HEK293T (cell line): ENCODE measurements at regions not wholly inside any gene's neighbourhood (a gene's known extent, or its start where the extent isn't known, plus 50 kb on each side); places are given as distances from the start of the nearest gene placed in this dataset.

Experiments used
- CTCF ChIA-PET: fragments of 350-600 bp; formaldehyde crosslinking; extraction: SDS; loops from one replicate; lab custom pipeline; 2021; ENCODE audit warnings: antibody characterized with exemption, inconsistent platforms; lab: Yijun Ruan, JAX
- POLR2A ChIA-PET: fragments of 350-600 bp; formaldehyde crosslinking; extraction: SDS; loops from one replicate; lab custom pipeline; 2020; ENCODE audit warnings: antibody characterized with exemption, inconsistent platforms; lab: Yijun Ruan, JAX
- DNase-seq: peaks from one replicate; pipeline ENCODE4 v3.0.0; 2012; ENCODE audit warnings: mixed read lengths; ENCODE audit errors: extremely low spot score
- ARNT ChIP-seq: fragments of 450-650 bp; IDR thresholded peaks from 2 replicates; pipeline ENCODE4 v1.6.1; 2017; ENCODE audit warnings: mild to moderate bottlenecking
- BHLHE40 ChIP-seq: fragments of 450-650 bp; IDR thresholded peaks from 2 replicates; pipeline ENCODE4 v1.6.1; 2016; ENCODE audit warnings: mild to moderate bottlenecking, moderate library complexity, borderline replicate concordance
- CTBP1 ChIP-seq: fragments of 450-650 bp; IDR thresholded peaks from 2 replicates; pipeline ENCODE4 v1.6.1; 2016; ENCODE audit warnings: borderline replicate concordance
- ELF4 ChIP-seq: fragments of 450-650 bp; IDR thresholded peaks from 2 replicates; pipeline ENCODE4 v1.6.1; 2017; ENCODE audit warnings: antibody characterized with exemption
- FOXA1 ChIP-seq: fragments of 450-650 bp; IDR thresholded peaks from 2 replicates; pipeline ENCODE4 v1.6.1; 2016; ENCODE audit warnings: mild to moderate bottlenecking
- FOXK2 ChIP-seq: fragments of 450-650 bp; IDR thresholded peaks from 2 replicates; pipeline ENCODE4 v1.6.1; 2016; ENCODE audit warnings: mild to moderate bottlenecking
- FOXM1 ChIP-seq: fragments of 450-650 bp; IDR thresholded peaks from 2 replicates; pipeline ENCODE4 v1.6.1; 2017; ENCODE audit warnings: mild to moderate bottlenecking, borderline replicate concordance
- HDGF ChIP-seq: fragments of 450-650 bp; IDR thresholded peaks from 2 replicates; pipeline ENCODE4 v1.6.1; 2017; ENCODE audit warnings: antibody characterized with exemption, borderline replicate concordance
- L3MBTL2 ChIP-seq: fragments of 450-650 bp; conservative IDR thresholded peaks from 2 replicates; pipeline ENCODE4 v1.6.1; 2016; ENCODE audit warnings: mild to moderate bottlenecking
- LEF1 ChIP-seq: fragments of 450-650 bp; IDR thresholded peaks from 2 replicates; pipeline ENCODE4 v1.6.1; 2017; ENCODE audit warnings: mild to moderate bottlenecking, borderline replicate concordance
- NFRKB ChIP-seq: fragments of 450-650 bp; IDR thresholded peaks from 2 replicates; pipeline ENCODE4 v1.6.1; 2016; ENCODE audit warnings: mild to moderate bottlenecking, moderate library complexity
- SP1 ChIP-seq: fragments of 450-650 bp; IDR thresholded peaks from 2 replicates; pipeline ENCODE4 v1.6.1; 2017
- SUZ12 ChIP-seq: fragments of 450-650 bp; IDR thresholded peaks from 2 replicates; pipeline ENCODE4 v1.6.1; 2016; ENCODE audit warnings: mild to moderate bottlenecking
- TARDBP ChIP-seq: fragments of 450-650 bp; IDR thresholded peaks from 2 replicates; pipeline ENCODE4 v1.6.1; 2016
- ZNF384 ChIP-seq: fragments of 450-650 bp; IDR thresholded peaks from 2 replicates; pipeline ENCODE4 v1.6.1; 2016
- TF ChIP-seq, protein P1 (sequence below): fragments of 450-650 bp; IDR thresholded peaks from 2 replicates; pipeline ENCODE4 v1.6.1; 2016

DNA sequence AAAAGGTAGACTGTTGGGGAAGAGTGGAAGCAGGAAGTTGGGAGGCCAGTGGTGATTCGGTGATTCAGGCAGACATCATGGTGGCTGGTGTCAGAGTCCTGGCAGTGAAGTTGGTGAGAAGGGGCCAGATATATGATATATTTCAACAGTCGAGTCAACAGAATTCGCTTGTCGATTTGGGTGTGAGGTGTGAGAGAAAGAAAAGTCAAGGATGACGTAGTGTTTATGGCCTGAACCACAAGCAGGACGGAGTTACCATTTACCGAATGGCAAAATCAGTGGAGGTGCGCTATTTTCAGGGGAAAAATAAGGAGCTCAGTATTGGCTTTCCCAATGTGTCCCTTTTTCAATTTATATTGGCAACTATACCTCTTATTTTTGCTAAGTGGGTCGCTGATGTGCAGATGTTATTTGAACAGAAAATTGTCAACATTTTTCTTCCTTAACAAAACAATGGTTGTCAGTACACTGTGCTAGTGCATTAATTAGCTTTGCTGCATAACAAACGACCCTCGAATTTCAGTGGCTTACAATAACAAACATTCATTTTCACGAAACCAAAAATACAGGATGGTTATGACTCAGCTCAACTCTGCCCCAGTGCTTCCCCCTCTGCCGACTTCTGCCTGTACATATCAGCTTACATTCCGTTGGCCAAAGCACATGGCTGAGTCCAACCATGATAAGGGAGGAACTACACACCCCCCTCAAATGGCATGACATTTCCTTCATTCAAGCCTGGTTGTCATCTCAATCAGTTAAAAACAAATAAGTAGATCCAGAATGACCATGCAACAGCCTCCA is 255.0 kb upstream of the ZFP64 start:
- CTCF ChIA-PET, result interaction anchor here (0.5 kb wide), 1 partner anchor 1057 kb away, joined by 3 read pairs; no protein-coding TSS in a partner anchor
- POLR2A ChIA-PET, result no interaction called here
- no peak for TF ChIP-seq FOXM1
- TF ChIP-seq ARNT, result no peak
- TF ChIP-seq SUZ12, result no peak
- TF ChIP-seq BHLHE40, result no peak
- TF ChIP-seq, protein P1, sequence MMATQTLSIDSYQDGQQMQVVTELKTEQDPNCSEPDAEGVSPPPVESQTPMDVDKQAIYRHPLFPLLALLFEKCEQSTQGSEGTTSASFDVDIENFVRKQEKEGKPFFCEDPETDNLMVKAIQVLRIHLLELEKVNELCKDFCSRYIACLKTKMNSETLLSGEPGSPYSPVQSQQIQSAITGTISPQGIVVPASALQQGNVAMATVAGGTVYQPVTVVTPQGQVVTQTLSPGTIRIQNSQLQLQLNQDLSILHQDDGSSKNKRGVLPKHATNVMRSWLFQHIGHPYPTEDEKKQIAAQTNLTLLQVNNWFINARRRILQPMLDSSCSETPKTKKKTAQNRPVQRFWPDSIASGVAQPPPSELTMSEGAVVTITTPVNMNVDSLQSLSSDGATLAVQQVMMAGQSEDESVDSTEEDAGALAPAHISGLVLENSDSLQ, result no peak
- TF ChIP-seq ZNF384, result no peak
- TF ChIP-seq HDGF, result no peak
- TF ChIP-seq L3MBTL2, result no peak
- TF ChIP-seq CTBP1, result no peak
- TF ChIP-seq LEF1, result no peak
- no peak for TF ChIP-seq FOXA1
- no peak for TF ChIP-seq NFRKB
- no peak for TF ChIP-seq FOXK2
- DNase-seq, result no peak

DNA sequence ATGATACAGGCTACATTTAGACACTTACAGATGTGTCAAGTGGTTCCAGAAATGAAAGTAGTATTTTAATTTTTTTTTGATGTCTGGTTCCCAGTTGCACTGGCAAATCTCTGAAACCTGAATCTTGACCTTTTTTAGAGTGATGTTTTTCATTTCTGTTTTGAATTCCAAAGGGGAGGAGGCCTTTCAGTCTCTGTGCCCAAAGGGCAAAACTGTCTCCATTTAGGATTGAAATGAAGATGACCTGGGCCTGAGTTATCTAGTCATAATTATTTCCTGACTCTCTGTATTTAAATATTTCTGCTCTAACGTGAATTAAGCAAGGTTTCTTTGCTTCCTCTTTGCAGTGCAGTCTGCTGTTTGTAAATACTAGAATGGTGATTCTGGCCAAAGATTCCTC is 252.9 kb upstream of the ZFP64 start:
- CTCF ChIA-PET, result no interaction called here
- TF ChIP-seq CTBP1 (no peak), L3MBTL2 (no peak), FOXA1 (no peak), ZNF384 (no peak), ARNT (no peak), NFRKB (no peak), TARDBP (no peak), SP1 (no peak), FOXK2 (no peak), HDGF (no peak)
- no peak for DNase-seq
- POLR2A ChIA-PET, result no interaction called here

DNA sequence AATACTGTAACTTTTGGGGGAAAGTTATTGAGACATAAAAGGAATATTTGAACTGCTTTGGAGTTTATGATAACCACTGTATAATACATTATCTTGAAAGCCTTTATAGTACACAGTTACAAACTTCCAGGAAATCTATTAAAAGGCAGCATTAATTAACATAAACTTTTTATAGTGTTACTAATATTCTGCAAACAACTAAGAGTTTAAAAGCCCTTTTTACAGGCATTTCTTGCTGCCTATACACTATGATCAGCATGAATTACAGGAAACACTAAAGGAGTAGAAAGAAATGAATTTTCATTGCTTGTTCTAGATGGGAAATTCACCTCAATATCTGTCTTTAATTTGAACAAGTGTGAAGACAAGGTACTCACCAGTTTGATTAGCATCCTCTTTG is 252.3 kb upstream of the ZFP64 start:
- TF ChIP-seq L3MBTL2 (no peak), ARNT (no peak), FOXK2 (no peak), SP1 (no peak), ELF4 (no peak), LEF1 (no peak), BHLHE40 (no peak), ZNF384 (no peak), FOXA1 (no peak), HDGF (no peak), TARDBP (no peak), FOXM1 (no peak)
- TF ChIP-seq, protein P1, result no peak
- CTCF ChIA-PET, result no interaction called here
- POLR2A ChIA-PET, result no interaction called here
- no peak for DNase-seq

DNA sequence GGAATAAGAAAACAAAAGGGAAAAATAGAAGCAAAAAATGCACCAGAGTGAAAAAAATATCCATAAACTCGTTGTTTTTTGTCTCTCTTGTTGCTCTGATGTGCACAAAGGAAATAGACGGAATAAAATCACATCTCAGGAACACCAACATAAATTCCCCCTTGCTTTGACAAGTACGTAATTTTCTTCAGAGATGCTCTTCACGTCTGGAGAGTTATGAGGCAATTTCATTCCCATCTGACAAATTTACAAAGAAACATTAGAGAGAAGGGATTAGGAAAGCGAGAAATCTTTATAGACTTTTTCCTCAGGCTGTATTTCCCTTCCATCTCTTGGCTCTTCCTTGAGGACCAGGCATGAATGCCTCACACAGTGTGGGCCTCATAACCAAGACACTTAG is 250.1 kb upstream of the ZFP64 start:
- ChIA-PET POLR2A (no interaction called here), CTCF (no interaction called here)
- no peak for DNase-seq
- no peak for TF ChIP-seq FOXA1
- TF ChIP-seq ARNT, result no peak
- TF ChIP-seq TARDBP, result no peak
- TF ChIP-seq LEF1, result no peak
- no peak for TF ChIP-seq FOXK2
- no peak for TF ChIP-seq NFRKB
- TF ChIP-seq SUZ12, result no peak
- no peak for TF ChIP-seq CTBP1
- no peak for TF ChIP-seq BHLHE40
- TF ChIP-seq L3MBTL2, result no peak

DNA sequence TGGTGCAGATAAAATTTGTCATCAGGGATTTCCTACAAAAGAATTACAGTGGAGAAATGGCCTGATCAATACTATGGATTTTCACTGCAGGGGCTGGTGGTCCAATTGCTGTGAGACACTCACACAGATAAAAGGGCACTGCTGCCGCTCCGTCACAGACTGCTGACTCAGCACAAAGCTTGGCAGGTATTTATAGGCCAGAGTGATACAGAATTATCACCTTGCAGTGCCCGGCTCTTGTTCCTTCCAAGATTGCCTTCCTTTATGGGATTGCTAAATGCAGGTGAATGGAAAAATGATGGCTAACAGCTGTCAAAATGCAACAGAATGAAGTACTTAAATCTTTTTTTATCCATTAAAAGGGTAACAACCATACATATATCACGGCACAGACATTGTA is 247.8 kb upstream of the ZFP64 start:
- no peak for TF ChIP-seq BHLHE40
- no peak for TF ChIP-seq NFRKB
- no peak for TF ChIP-seq TARDBP
- TF ChIP-seq HDGF, result no peak
- no peak for TF ChIP-seq SP1
- TF ChIP-seq L3MBTL2, result no peak
- no peak for TF ChIP-seq SUZ12
- no peak for TF ChIP-seq FOXA1
- no peak for TF ChIP-seq LEF1
- no peak for TF ChIP-seq CTBP1
- no peak for TF ChIP-seq ZNF384
- TF ChIP-seq, protein P1, result no peak
- TF ChIP-seq ARNT, result no peak
- TF ChIP-seq ELF4, result no peak
- TF ChIP-seq FOXK2, result no peak
- POLR2A ChIA-PET, result no interaction called here
- no peak for DNase-seq
- CTCF ChIA-PET, result no interaction called here

DNA sequence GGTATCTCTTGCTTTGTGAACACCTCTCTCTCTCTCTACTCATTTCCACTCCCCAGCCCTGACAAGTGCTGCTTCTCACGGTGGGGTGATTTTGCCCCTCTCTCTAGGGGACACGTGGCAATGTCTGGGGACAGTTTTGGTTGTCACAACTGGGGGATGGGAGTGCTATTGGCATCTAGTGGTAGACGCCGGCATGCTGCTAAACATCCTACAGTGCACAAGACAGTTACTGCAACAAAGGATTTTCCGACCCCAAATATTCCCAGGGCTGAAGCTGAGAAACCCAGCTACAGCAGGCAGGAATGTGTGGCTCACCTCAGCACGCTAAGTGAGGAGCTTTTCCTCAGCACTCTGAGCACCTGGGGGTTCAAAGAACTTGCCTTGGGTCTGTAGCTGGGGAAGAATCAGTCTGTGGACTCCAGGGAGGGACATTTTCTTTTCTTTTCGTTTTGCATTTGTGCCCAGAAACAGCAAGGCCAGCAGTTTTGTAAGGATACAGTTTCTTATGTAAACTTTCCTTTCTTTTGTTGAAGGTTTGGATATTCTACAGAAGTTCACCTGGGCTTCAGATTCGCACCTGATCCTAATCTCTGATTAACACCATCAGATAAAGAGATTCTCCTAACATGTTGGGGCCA is 246.9 kb upstream of the ZFP64 start:
- ChIA-PET CTCF (no interaction called here), POLR2A (no interaction called here)
- TF ChIP-seq ARNT (no peak), ZNF384 (no peak), FOXM1 (no peak), ELF4 (no peak), FOXA1 (no peak), BHLHE40 (no peak), L3MBTL2 (no peak), SP1 (no peak), HDGF (no peak), LEF1 (no peak), NFRKB (no peak), CTBP1 (no peak), TARDBP (no peak), SUZ12 (no peak)
- TF ChIP-seq, protein P1, result no peak
- DNase-seq, result no peak
